ENCODE measurements at regions not wholly inside any gene's neighbourhood (a gene's known extent, or its start where the extent isn't known, plus 50 kb on each side); places are given as distances from the start of the nearest gene placed in this dataset.

- TF ChIP-seq CTCF (conservative IDR thresholded peaks at IDR 0.05; ENCODE audit: low read length) (no peak), EZH2phosphoT487 (IDR thresholded peaks at IDR 0.05; ENCODE audit: borderline replicate concordance, low read depth, low read length) (no peak)
Observed at GRCh38 chr19:29418201-29418600, 107.6 kb upstream of the VSTM2B start.
